Peyer's patch (tissue), 4 donors: ENCODE measurements at regions not wholly inside any gene's neighbourhood (a gene's known extent, or its start where the extent isn't known, plus 50 kb on each side); places are given as distances from the start of the nearest gene placed in this dataset.

ENCODE experiments used
- DNase-seq, 3 donors: peaks; one replicate each; pipeline ENCODE4 v3.0.0-alpha.2; 2017 to 2019
- H3K27ac ChIP-seq, 4 donors: fragments of 200-600 bp; sonication (generic); one replicate each; pipeline ENCODE4 v1.5.1; 2016 to 2019
- H3K27me3 ChIP-seq, 2 donors: fragments of 200-600 bp; sonication (generic); one replicate each; pipeline ENCODE4 v1.5.1; 2019
- H3K36me3 ChIP-seq, 3 donors: fragments of 200-600 bp; sonication (generic); one replicate each; pipeline ENCODE4 v1.5.1; 2016 to 2019
- H3K4me1 ChIP-seq, 4 donors: fragments of 200-600 bp; sonication (generic); one replicate each; pipeline ENCODE4 v1.5.1; 2016 to 2019
- H3K4me3 ChIP-seq, 4 donors: fragments of 200-600 bp; sonication (generic); 1 replicate in 3 of 4; 2 replicates in 1 of 4; pipeline ENCODE4 v1.5.1; 2016 to 2019; ENCODE audit warnings: mild to moderate bottlenecking in 1 of 4
- H3K9me3 ChIP-seq, 4 donors: fragments of 200-600 bp; sonication (generic); one replicate each; pipeline ENCODE4 v1.5.1; 2016 to 2019; ENCODE audit warnings: mild to moderate bottlenecking in 1 of 4
- POLR2A ChIP-seq, 2 donors: fragments of 450-650 bp; IDR thresholded peaks; one replicate each; pipeline ENCODE4 v1.5.1; 2017; ENCODE audit warnings: antibody characterized with exemption in 2 of 2, mild to moderate bottlenecking in 2 of 2, moderate library complexity in 2 of 2
- TF ChIP-seq, protein P1 (sequence below), 6 experiments: fragments of 450-650 bp in 4 of 6; fragments of 200-600 bp in 2 of 6; sonication (generic) in 1 of 6; IDR thresholded peaks; one replicate each; pipeline ENCODE4 v1.5.1; 2017 to 2019; ENCODE audit warnings: antibody characterized with exemption in 6 of 6, mild to moderate bottlenecking in 3 of 6, moderate library complexity in 1 of 6

DNA sequence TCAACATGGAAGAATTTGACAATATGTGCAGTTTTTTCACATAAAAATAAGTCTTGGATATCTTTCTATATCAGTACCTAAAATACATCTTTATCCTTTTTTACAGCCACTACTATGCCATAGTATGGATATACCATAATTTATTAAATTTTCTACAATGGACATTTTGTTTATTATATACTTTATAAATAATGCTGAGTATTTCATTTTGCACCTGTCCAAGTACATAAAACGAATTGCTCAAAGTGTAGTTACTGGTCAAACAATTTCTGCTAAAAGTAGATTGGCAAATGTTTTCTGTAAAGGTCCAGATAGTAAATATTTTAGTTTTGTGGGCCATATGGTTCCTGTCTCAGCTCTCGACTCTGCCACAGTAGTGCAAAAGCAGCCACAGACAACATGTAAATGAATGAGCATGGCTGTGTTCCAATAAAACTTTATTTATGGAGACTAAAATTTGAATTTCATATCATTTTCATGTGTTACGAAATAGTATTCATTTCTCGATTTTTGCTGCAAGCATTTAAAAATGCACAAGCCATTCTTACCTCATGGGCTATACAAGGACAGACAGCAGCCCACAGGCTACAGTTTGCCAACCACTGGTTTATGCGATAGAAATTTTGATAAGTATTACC is 96.9 kb upstream of the STEAP1B start:
- Histone ChIP-seq H3K27ac (no peak overlapping the region), H3K9me3 (no peaks in the 10 kb centered on the region), H3K27me3 (no peaks in the 10 kb centered on the region), H3K4me1 (no peaks in the 10 kb centered on the region), H3K36me3 (no peaks in the 10 kb centered on the region), H3K4me3 (no peak overlapping the region)
- TF ChIP-seq POLR2A (IDR thresholded peaks at IDR 0.05) = no peak
- TF ChIP-seq, protein P1, sequence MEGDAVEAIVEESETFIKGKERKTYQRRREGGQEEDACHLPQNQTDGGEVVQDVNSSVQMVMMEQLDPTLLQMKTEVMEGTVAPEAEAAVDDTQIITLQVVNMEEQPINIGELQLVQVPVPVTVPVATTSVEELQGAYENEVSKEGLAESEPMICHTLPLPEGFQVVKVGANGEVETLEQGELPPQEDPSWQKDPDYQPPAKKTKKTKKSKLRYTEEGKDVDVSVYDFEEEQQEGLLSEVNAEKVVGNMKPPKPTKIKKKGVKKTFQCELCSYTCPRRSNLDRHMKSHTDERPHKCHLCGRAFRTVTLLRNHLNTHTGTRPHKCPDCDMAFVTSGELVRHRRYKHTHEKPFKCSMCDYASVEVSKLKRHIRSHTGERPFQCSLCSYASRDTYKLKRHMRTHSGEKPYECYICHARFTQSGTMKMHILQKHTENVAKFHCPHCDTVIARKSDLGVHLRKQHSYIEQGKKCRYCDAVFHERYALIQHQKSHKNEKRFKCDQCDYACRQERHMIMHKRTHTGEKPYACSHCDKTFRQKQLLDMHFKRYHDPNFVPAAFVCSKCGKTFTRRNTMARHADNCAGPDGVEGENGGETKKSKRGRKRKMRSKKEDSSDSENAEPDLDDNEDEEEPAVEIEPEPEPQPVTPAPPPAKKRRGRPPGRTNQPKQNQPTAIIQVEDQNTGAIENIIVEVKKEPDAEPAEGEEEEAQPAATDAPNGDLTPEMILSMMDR (IDR thresholded peaks at IDR 0.05) = no peak
- no peak for DNase-seq

DNA sequence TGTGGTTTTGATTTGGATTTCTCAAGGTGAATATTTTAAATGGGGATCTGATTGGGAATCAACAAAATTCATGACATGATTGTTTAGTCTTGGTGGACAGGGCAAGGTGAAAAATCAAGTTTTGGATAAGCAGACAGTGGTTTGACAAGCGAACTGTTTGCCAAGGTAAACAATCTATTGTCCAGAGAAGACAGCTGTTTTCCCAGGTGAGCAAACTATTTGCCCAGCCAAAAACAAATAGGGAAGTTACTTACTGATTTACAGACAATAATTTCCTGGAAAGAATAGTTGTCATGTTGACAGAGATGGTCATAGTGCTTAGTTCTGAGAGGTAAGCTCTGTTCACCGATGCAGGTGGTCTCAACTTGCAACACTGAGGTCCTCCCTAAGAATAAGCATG is 94.0 kb upstream of the STEAP1B start:
- no peaks in the 10 kb centered on the region for H3K4me1 ChIP-seq
- no peaks in the 10 kb centered on the region for H3K27me3 ChIP-seq
- no peak for TF ChIP-seq POLR2A (IDR thresholded peaks at IDR 0.05)
- TF ChIP-seq, protein P1 (IDR thresholded peaks at IDR 0.05) = no peak
- no peaks in the 10 kb centered on the region for H3K36me3 ChIP-seq
- no peak for DNase-seq
- H3K9me3 ChIP-seq = no peaks in the 10 kb centered on the region
- no peak overlapping the region for H3K27ac ChIP-seq
- H3K4me3 ChIP-seq = no peak overlapping the region

DNA sequence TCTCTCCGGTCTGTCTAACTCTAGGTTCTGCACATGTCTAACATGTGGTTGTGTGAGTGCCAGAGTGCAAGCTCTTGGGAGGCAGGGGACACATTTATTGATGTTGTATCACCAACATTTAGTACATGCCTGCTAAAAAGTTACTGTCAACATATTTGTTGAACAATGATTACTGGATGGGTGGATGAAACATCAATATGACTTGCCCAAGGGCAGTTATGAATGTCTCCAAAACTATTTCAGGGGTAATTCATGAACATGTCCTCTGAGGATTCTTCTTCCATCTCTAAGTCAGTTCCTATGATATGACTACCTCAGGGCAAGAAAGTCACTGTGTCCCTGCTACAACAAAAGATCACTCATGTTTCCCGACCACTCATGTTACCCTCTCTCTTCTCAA is 91.3 kb upstream of the STEAP1B start:
- Histone ChIP-seq H3K27me3 (no peaks in the 10 kb centered on the region), H3K36me3 (no peaks in the 10 kb centered on the region), H3K4me1 (no peaks in the 10 kb centered on the region), H3K9me3 (no peaks in the 10 kb centered on the region), H3K4me3 (no peak overlapping the region), H3K27ac (no peak overlapping the region)
- DNase-seq = no peak
- TF ChIP-seq, protein P1 (IDR thresholded peaks at IDR 0.05) = no peak
- TF ChIP-seq POLR2A (IDR thresholded peaks at IDR 0.05) = no peak

DNA sequence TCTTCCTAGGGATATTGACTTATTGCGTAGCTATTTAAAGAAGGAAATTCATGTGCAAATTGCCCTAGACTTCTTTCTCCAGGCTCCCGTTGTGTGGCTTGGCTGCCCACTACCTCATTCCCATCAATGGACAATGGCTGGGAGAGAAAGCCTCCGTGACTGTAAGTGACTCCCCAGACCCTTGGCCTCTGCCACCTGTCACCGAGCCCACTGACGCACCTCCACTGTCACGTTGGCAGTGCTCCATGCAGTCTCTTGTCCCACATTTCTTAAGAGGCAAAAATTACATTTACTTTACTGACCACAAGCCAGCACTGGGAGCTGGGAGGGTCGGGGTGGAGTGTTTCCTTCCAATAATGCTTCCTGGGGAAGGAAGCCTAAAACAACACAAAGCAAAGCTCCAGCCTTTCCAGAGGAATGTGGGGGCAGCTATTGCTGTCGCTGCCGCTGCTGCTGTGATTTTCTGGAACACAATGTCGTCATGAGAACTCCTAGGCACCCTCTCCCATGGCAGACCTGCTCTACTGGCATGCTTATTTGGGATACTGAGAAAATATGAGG is 89.7 kb upstream of the STEAP1B start:
- Histone ChIP-seq H3K4me3 (no peak overlapping the region), H3K9me3 (no peaks in the 10 kb centered on the region), H3K4me1 (no peaks in the 10 kb centered on the region), H3K36me3 (no peaks in the 10 kb centered on the region), H3K27me3 (no peaks in the 10 kb centered on the region), H3K27ac (no peak overlapping the region)
- DNase-seq = peak in 1 of 3 donors; percentile 48
- TF ChIP-seq, protein P1 (IDR thresholded peaks at IDR 0.05) = no peak
- TF ChIP-seq POLR2A (IDR thresholded peaks at IDR 0.05) = no peak

DNA sequence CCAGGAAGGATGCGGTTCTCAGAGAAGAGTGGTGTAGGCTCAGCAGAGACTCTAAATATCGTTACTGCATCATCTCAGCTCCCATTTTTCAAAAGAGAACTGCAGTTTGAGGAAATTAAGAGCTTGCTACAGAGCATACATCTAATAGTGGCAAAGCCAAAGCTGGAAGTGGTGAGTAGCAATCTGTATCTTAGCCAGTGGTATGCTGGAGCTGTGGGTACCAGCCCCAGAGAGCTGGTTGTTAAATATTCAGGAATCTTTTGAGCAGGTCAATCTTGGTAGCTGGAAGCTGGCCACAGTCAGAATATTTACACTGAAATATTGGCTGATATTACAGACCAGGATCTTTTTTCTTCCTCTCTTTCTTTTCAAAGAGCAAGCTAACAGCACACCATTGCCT is 88.4 kb upstream of the STEAP1B start:
- no peaks in the 10 kb centered on the region for H3K4me1 ChIP-seq
- TF ChIP-seq POLR2A (IDR thresholded peaks at IDR 0.05) = no peak
- TF ChIP-seq, protein P1 (IDR thresholded peaks at IDR 0.05) = no peak
- DNase-seq = no peak

More for the DNA sequence above, 88.4 kb upstream of the STEAP1B start:
- Histone ChIP-seq H3K27me3 (no peaks in the 10 kb centered on the region), H3K36me3 (no peaks in the 10 kb centered on the region), H3K4me3 (no peak overlapping the region), H3K27ac (no peak overlapping the region), H3K9me3 (no peaks in the 10 kb centered on the region)
